K562 (cell line): ENCODE measurements at regions not wholly inside any gene's neighbourhood (a gene's known extent, or its start where the extent isn't known, plus 50 kb on each side); places are given as distances from the start of the nearest gene placed in this dataset.

Experiments used
- ATAC-seq: fragments of 200-7000 bp; cut with Tn5 transposase; 3 replicates; pipeline ENCODE4 v1.9.1; 2020; ENCODE audit warnings: moderate library complexity
- BruUV-seq: library from RNA; stranded (reverse); fragments of 400-500 nt; replicated peaks from 2 replicates; lab custom pipeline; 2021; lab: Mats Ljungman, UMichigan
- CTCF ChIA-PET: fragments of 300-600 bp; formaldehyde crosslinking; extraction: SDS; loops from one replicate; lab custom pipeline; 2021; ENCODE audit warnings: low intra/inter-chr PET ratio; lab: Yijun Ruan, JAX
- POLR2A ChIA-PET: fragments of 300-600, 350-650 bp; sonication (Branson Sonifier 250); formaldehyde crosslinking; extraction: SDS; loops from one replicate; lab custom pipeline; 2021; ENCODE audit warnings: antibody characterized with exemption, inconsistent platforms; lab: Yijun Ruan, JAX
- DNase-seq, 4 experiments: peaks; one replicate each; pipeline versions ENCODE4 v3.0.0 to v3.0.0-alpha.2; 2011 to 2018; ENCODE audit warnings: low spot score in 3 of 4, mixed read lengths in 3 of 4; ENCODE audit errors: extremely low read depth in 1 of 4
- FAIRE-seq: peaks from 2 replicates; lab custom pipeline; 2011; peaks lifted over from hg19 to GRCh38; lab: Jason Lieb, UNC
- H2AFZ ChIP-seq: 2 replicates; pipeline ENCODE4 v1.6.0; 2011; ENCODE audit warnings: low read depth, low read length, control low read depth, inconsistent platforms
- H3K27ac ChIP-seq: fragments of 200-600 bp; 3 replicates; pipeline ENCODE4 v1.8.0; 2011; ENCODE audit warnings: low read depth, mild to moderate bottlenecking, control low read depth, inconsistent platforms, low read length, moderate library complexity, mixed read lengths; ENCODE audit errors: extremely low read depth
- H3K27me3 ChIP-seq, 2 experiments: fragments of 300-600 bp in 1 of 2; 2 replicates in 1 of 2; 3 replicates in 1 of 2; pipeline versions ENCODE4 v1.6.0 to v1.8.0; 2011; ENCODE audit warnings: inconsistent platforms in 2 of 2, low read length in 2 of 2, mild to moderate bottlenecking in 1 of 2, mixed read lengths in 1 of 2, moderate library complexity in 1 of 2; ENCODE audit not compliant: control insufficient read depth in 2 of 2, insufficient read depth in 2 of 2
- H3K36me3 ChIP-seq: fragments of 300-600 bp; 3 replicates; pipeline ENCODE4 v1.8.0; 2011; ENCODE audit warnings: mild to moderate bottlenecking, low read length, inconsistent platforms; ENCODE audit not compliant: control insufficient read depth, insufficient read depth
- H3K4me1 ChIP-seq, 2 experiments: fragments of 200-600 bp in 1 of 2; replicated peaks in 1 of 2; 2 replicates in 1 of 2; 3 replicates in 1 of 2; pipeline versions ENCODE4 v1.5.1 to v1.8.0; 2011; ENCODE audit warnings: inconsistent platforms in 2 of 2, low read length in 2 of 2, mild to moderate bottlenecking in 1 of 2, mixed read lengths in 1 of 2, moderate library complexity in 1 of 2; ENCODE audit not compliant: control insufficient read depth in 2 of 2, insufficient read depth in 2 of 2
- H3K4me2 ChIP-seq: 2 replicates; pipeline ENCODE4 v1.6.1; 2011; ENCODE audit warnings: low read length, control low read depth, inconsistent platforms, mixed read lengths; ENCODE audit not compliant: insufficient read depth
- H3K4me3 ChIP-seq: fragments of 200-600 bp; sonication (generic), shearing (Covaris generic); 2 replicates; pipeline ENCODE4 v1.5.1; 2016; ENCODE audit warnings: control low read depth, inconsistent platforms
- H3K79me2 ChIP-seq: fragments of 200-600 bp; 3 replicates; pipeline ENCODE4 v1.8.0; 2011; ENCODE audit warnings: low read length, inconsistent platforms; ENCODE audit not compliant: control insufficient read depth, insufficient read depth
- H3K9ac ChIP-seq, 2 experiments: 2 replicates each; pipeline versions ENCODE4 v1.6.0 to v1.6.1; 2011; ENCODE audit warnings: low read depth in 2 of 2, low read length in 2 of 2, control low read depth in 1 of 2, inconsistent platforms in 1 of 2, mild to moderate bottlenecking in 1 of 2, mixed read lengths in 1 of 2; ENCODE audit not compliant: insufficient read depth in 1 of 2
- H3K9me1 ChIP-seq: one replicate; pipeline ENCODE4 v1.6.0; 2011; ENCODE audit warnings: inconsistent platforms, mild to moderate bottlenecking, low read length, moderate library complexity; ENCODE audit not compliant: control insufficient read depth, insufficient read depth
- H3K9me3 ChIP-seq: replicated peaks from 2 replicates; pipeline ENCODE4 v1.5.1; 2011; ENCODE audit warnings: low read depth, low read length, inconsistent platforms; ENCODE audit not compliant: control insufficient read depth, insufficient read depth
- H4K20me1 ChIP-seq: replicated peaks from 2 replicates; pipeline ENCODE4 v1.6.1; 2011; ENCODE audit warnings: low read length, inconsistent platforms, mixed read lengths; ENCODE audit not compliant: control insufficient read depth, insufficient read depth
- CBX1 ChIP-seq: sonication (generic); IDR thresholded peaks from 2 replicates; pipeline ENCODE4 v1.6.1; 2016; ENCODE audit warnings: antibody characterized with exemption, low read depth, mild to moderate bottlenecking
- CCNT2 ChIP-seq: IDR thresholded peaks from 2 replicates; pipeline ENCODE4 v1.6.1; 2011; ENCODE audit warnings: borderline replicate concordance, low read depth, mild to moderate bottlenecking, moderate library complexity, mixed read lengths, low read length; ENCODE audit not compliant: insufficient read length; ENCODE audit errors: extremely low read depth
- HMG20A ChIP-seq: fragments of 450-650 bp; formaldehyde crosslinking; conservative IDR thresholded peaks from 2 replicates; pipeline ENCODE4 v1.4.0; 2020; ENCODE audit warnings: mild to moderate bottlenecking, mixed read lengths
- RBBP5 ChIP-seq: fragments of 200-600 bp; sonication (generic); IDR thresholded peaks from 2 replicates; pipeline ENCODE4 v1.6.1; 2012; ENCODE audit warnings: borderline replicate concordance, mild to moderate bottlenecking, low read length, control low read depth, inconsistent platforms; ENCODE audit not compliant: insufficient read depth, poor library complexity, severe bottlenecking
- SRSF1 ChIP-seq: fragments of 200-400 bp; formaldehyde crosslinking; IDR thresholded peaks from 2 replicates; pipeline ENCODE4 v1.6.1; 2017; ENCODE audit warnings: mild to moderate bottlenecking, low read depth, low read length, moderate library complexity
- TAL1 ChIP-seq: fragments of 450-650 bp; IDR thresholded peaks from 2 replicates; pipeline ENCODE4 v1.6.1; 2016; ENCODE audit warnings: mild to moderate bottlenecking
- ZKSCAN3 ChIP-seq: fragments of 250-450 bp; sonication (Bioruptor Pico); IDR thresholded peaks from 2 replicates; pipeline ENCODE4 v1.4.0; 2020
- in situ Hi-C: fragments of 300-500 bp; cut with MboI; formaldehyde crosslinking; loops from 4 replicates; pipeline ENCODE4 v1.15.0; 2018; ENCODE audit warnings: inconsistent platforms, mixed read lengths
- intact Hi-C: fragments of 100-400 bp; cut with micrococcal nuclease; formaldehyde crosslinking; loops from 2 replicates; pipeline ENCODE4 v1.14.2; 2022
- TF ChIP-seq, protein P1 (sequence below): fragments of 450-650 bp; IDR thresholded peaks from 2 replicates; pipeline ENCODE4 v1.6.1; 2016
- TF ChIP-seq, protein P2 (sequence below): IDR thresholded peaks from 2 replicates; pipeline ENCODE4 v1.6.1; 2011; ENCODE audit not compliant: insufficient read length; ENCODE audit errors: extremely low read depth
- TF ChIP-seq, protein P3 (sequence below): fragments of 250-450 bp; sonication (Bioruptor Pico); IDR thresholded peaks from 2 replicates; pipeline ENCODE4 v1.8.0; 2021; ENCODE audit warnings: mild to moderate bottlenecking, moderate library complexity

DNA sequence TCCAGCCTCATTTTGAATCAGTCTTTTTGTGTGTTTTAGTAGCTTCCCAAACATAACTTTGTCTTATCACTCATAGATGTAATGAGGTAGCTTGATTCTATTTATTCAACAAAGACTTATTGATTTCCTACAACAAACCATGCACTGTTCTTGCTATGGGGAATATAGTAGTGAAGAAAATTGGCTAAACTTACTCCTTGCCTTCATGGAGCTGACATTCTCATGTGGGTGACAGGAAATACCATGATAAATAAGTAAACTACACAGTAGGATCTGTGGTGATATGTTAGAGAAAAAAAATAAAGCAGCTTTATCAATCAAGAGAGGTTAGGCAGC, 255.7 kb upstream of the TNC start:
- FAIRE-seq (no peak), ATAC-seq (no peak), DNase-seq (no peak)
- H3K9ac ChIP-seq, result no peak overlapping the region
- no peaks in the 10 kb centered on the region for H3K27me3 ChIP-seq
- TF ChIP-seq CCNT2 (no peak), CBX1 (no peak), ZKSCAN3 (CRISPR knock-in tag) (no peak), TAL1 (no peak), RBBP5 (no peak), HMG20A (no peak), SRSF1 (no peak)
- TF ChIP-seq, protein P1, sequence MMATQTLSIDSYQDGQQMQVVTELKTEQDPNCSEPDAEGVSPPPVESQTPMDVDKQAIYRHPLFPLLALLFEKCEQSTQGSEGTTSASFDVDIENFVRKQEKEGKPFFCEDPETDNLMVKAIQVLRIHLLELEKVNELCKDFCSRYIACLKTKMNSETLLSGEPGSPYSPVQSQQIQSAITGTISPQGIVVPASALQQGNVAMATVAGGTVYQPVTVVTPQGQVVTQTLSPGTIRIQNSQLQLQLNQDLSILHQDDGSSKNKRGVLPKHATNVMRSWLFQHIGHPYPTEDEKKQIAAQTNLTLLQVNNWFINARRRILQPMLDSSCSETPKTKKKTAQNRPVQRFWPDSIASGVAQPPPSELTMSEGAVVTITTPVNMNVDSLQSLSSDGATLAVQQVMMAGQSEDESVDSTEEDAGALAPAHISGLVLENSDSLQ, result no peak
- TF ChIP-seq, protein P2, sequence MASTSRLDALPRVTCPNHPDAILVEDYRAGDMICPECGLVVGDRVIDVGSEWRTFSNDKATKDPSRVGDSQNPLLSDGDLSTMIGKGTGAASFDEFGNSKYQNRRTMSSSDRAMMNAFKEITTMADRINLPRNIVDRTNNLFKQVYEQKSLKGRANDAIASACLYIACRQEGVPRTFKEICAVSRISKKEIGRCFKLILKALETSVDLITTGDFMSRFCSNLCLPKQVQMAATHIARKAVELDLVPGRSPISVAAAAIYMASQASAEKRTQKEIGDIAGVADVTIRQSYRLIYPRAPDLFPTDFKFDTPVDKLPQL, result no peak
- TF ChIP-seq, protein P3, sequence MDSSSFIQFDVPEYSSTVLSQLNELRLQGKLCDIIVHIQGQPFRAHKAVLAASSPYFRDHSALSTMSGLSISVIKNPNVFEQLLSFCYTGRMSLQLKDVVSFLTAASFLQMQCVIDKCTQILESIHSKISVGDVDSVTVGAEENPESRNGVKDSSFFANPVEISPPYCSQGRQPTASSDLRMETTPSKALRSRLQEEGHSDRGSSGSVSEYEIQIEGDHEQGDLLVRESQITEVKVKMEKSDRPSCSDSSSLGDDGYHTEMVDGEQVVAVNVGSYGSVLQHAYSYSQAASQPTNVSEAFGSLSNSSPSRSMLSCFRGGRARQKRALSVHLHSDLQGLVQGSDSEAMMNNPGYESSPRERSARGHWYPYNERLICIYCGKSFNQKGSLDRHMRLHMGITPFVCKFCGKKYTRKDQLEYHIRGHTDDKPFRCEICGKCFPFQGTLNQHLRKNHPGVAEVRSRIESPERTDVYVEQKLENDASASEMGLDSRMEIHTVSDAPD (CRISPR knock-in tag), result no peak
- no peaks in the 10 kb centered on the region for H3K36me3 ChIP-seq
- H3K4me3 ChIP-seq, result no peak overlapping the region
- no peak overlapping the region for H3K4me2 ChIP-seq
- in situ Hi-C loops, result no loop called here
- intact Hi-C loops, result no loop called here
- POLR2A ChIA-PET, result no interaction called here
- H3K4me1 ChIP-seq, result no peaks in the 10 kb centered on the region
- peaks cover 2% of the 10 kb centered on the region; the same call in 1 of the 2 replicates for H3K9me3 ChIP-seq
- no peak overlapping the region for H3K27ac ChIP-seq
- H4K20me1 ChIP-seq, result no peaks in the 10 kb centered on the region
- H3K79me2 ChIP-seq, result no peaks in the 10 kb centered on the region
- H3K9me1 ChIP-seq, result no peaks in the 10 kb centered on the region
- CTCF ChIA-PET, result no interaction called here
- no peak overlapping the region for H2AFZ ChIP-seq
- BruUV-seq, result no TSS peak
